ENCODE measurements at regions not wholly inside any gene's neighbourhood (a gene's known extent, or its start where the extent isn't known, plus 50 kb on each side); places are given as distances from the start of the nearest gene placed in this dataset.

GRCh38 chr12:131352296-131352900, 358.5 kb upstream of the SFSWAP start:
- H3K79me2 ChIP-seq (ENCODE audit: low read depth), result no peaks in the 10 kb centered on the region
- H3K27ac ChIP-seq, result no peak overlapping the region
- H2AFZ ChIP-seq (replicated peaks), result no peak overlapping the region
- H3K27me3 ChIP-seq, result no peaks in the 10 kb centered on the region
- H3K36me3 ChIP-seq, result no peaks in the 10 kb centered on the region
- no peaks in the 10 kb centered on the region for H3K36me3 Mint-ChIP-seq
- peak overlapping the region; percentile 74 for H3K27ac Mint-ChIP-seq
- H3F3A ChIP-seq (ENCODE audit: low read depth), result no peaks in the 10 kb centered on the region
- no peaks in the 10 kb centered on the region for H4K20me1 ChIP-seq (ENCODE audit: low read depth)
- H3K4me3 Mint-ChIP-seq, result no peak overlapping the region
- peaks cover 63% of the 10 kb centered on the region for H3K4me1 Mint-ChIP-seq
- peaks cover 3% of the 10 kb centered on the region for H3K9me3 Mint-ChIP-seq
- H3K4me1 ChIP-seq, result no peaks in the 10 kb centered on the region
- no peak for TF ChIP-seq EZH2phosphoT487 (IDR thresholded peaks at IDR 0.05)
- TF ChIP-seq EZH2 (IDR thresholded peaks at IDR 0.05), result no peak
- no peak for TF ChIP-seq CTCF (IDR thresholded peaks at IDR 0.05)
- no peak for DNase-seq (ENCODE audit: low spot score)
- H3K27me3 Mint-ChIP-seq (ENCODE audit: insufficient read depth, low read depth), result peaks cover 18% of the 10 kb centered on the region
- no peaks in the 10 kb centered on the region for H3K9me3 ChIP-seq (ENCODE audit: low read depth)
- no peak overlapping the region for H3K4me3 ChIP-seq
- H3K9ac ChIP-seq, result no peak overlapping the region
- no peak overlapping the region for H3K4me2 ChIP-seq

DNA sequence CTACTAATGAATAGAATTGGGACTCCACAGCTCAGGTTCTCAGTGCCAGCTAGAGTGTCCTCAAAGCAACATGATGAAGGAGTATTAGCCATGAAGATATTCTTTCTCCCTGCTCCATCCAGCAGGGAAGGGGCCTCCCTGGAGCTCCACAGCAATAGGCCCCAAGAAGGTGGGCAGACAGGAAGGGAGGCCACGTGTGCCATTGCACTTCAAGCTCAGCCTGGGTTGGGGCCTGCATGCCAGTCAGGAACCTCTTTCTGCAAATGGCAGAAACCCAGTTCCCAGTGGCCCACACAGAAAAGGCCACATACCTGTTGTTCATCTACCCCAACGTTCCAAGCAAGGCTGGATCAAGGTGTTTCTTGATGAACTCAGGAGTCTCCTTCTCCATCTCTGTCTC, 357.5 kb upstream of the SFSWAP start:
- peaks cover 63% of the 10 kb centered on the region for H3K4me1 Mint-ChIP-seq
- no peaks in the 10 kb centered on the region for H3K36me3 ChIP-seq

DNA sequence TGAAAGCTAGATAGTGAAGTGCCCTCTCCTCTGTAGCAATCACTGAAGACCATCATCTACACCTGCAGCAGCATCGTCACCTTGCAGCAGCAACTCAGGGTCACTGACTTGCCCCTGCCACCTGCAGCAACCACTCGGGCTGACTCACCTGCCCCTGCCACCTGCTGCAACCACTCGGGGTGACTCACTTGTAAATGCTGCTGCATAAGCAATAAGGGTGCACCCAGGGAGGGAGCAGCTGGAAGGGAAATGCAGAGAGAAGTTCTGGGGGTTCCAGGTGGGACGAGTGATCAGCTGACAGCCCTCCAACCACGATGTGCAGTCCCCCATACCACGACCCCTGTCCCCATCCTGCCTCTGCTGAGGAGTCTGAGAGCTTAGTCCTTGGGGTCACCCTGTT, 357.1 kb upstream of the SFSWAP start:
- Histone ChIP-seq H3K9ac (no peak overlapping the region), H3K36me3 (no peaks in the 10 kb centered on the region), H3K4me2 (no peak overlapping the region), H3K9me3 (ENCODE audit: low read depth) (no peaks in the 10 kb centered on the region), H4K20me1 (ENCODE audit: low read depth) (no peaks in the 10 kb centered on the region), H3K4me1 (no peaks in the 10 kb centered on the region), H3F3A (ENCODE audit: low read depth) (no peaks in the 10 kb centered on the region), H2AFZ (replicated peaks) (no peak overlapping the region), H3K27me3 (no peaks in the 10 kb centered on the region), H3K4me3 (no peak overlapping the region), H3K27ac (no peak overlapping the region), H3K79me2 (ENCODE audit: low read depth) (no peaks in the 10 kb centered on the region)
- DNase-seq (ENCODE audit: low spot score), result no peak
- Mint-ChIP-seq H3K36me3 (no peaks in the 10 kb centered on the region), H3K9me3 (peaks cover 3% of the 10 kb centered on the region), H3K4me1 (peaks cover 59% of the 10 kb centered on the region), H3K27ac (peak overlapping the region; percentile 37), H3K4me3 (no peak overlapping the region), H3K27me3 (ENCODE audit: insufficient read depth, low read depth) (peaks cover 13% of the 10 kb centered on the region)
- no peak for TF ChIP-seq EZH2 (IDR thresholded peaks at IDR 0.05)
- no peak for TF ChIP-seq CTCF (IDR thresholded peaks at IDR 0.05)
- no peak for TF ChIP-seq EZH2phosphoT487 (IDR thresholded peaks at IDR 0.05)

More for the DNA sequence above, 357.5 kb upstream of the SFSWAP start:
- Histone ChIP-seq H3K27me3 (no peaks in the 10 kb centered on the region), H3K4me2 (no peak overlapping the region), H4K20me1 (ENCODE audit: low read depth) (no peaks in the 10 kb centered on the region), H3K4me3 (no peak overlapping the region), H3K9ac (no peak overlapping the region), H3K4me1 (no peaks in the 10 kb centered on the region), H3K9me3 (ENCODE audit: low read depth) (no peaks in the 10 kb centered on the region), H2AFZ (replicated peaks) (no peak overlapping the region), H3K79me2 (ENCODE audit: low read depth) (no peaks in the 10 kb centered on the region), H3F3A (ENCODE audit: low read depth) (no peaks in the 10 kb centered on the region), H3K27ac (no peak overlapping the region)
- Mint-ChIP-seq H3K27me3 (ENCODE audit: insufficient read depth, low read depth) (peaks cover 15% of the 10 kb centered on the region), H3K9me3 (peaks cover 3% of the 10 kb centered on the region), H3K36me3 (no peaks in the 10 kb centered on the region), H3K27ac (peak overlapping the region; percentile 80), H3K4me3 (no peak overlapping the region)
- no peak for TF ChIP-seq CTCF (IDR thresholded peaks at IDR 0.05)
- TF ChIP-seq EZH2phosphoT487 (IDR thresholded peaks at IDR 0.05), result no peak
- TF ChIP-seq EZH2 (IDR thresholded peaks at IDR 0.05), result no peak
- no peak for DNase-seq (ENCODE audit: low spot score)
